Neural progenitor cell (in vitro differentiated cells): ENCODE measurements at regions not wholly inside any gene's neighbourhood (a gene's known extent, or its start where the extent isn't known, plus 50 kb on each side); places are given as distances from the start of the nearest gene placed in this dataset.

Experiments used
- CTCF ChIP-seq: fragments of 200-600 bp; sonication (generic); IDR thresholded peaks from 2 replicates; pipeline ENCODE4 v1.5.1; 2017; ENCODE audit warnings: antibody characterized with exemption, mild to moderate bottlenecking
- EZH2 ChIP-seq: fragments of 200-600 bp; sonication (generic); IDR thresholded peaks from 2 replicates; pipeline ENCODE4 v1.6.1; 2017; ENCODE audit warnings: antibody characterized with exemption, mild to moderate bottlenecking, moderate library complexity

- TF ChIP-seq CTCF, result no peak
- no peak for TF ChIP-seq EZH2
Measured at GRCh38 chr1:95572962-95573361, 339.0 kb downstream of the RWDD3 start.
